Tibial nerve (tissue), 4 donors: ENCODE measurements at regions not wholly inside any gene's neighbourhood (a gene's known extent, or its start where the extent isn't known, plus 50 kb on each side); places are given as distances from the start of the nearest gene placed in this dataset.

Experiments
- DNase-seq, 2 donors: peaks; one replicate each; pipeline ENCODE4 v3.0.0-alpha.2; 2019; ENCODE audit warnings: low spot score in 2 of 2
- H3K27ac ChIP-seq, 4 donors: fragments of 200-600 bp; sonication (generic) in 3 of 4; one replicate each; pipeline ENCODE4 v1.5.1; 2017 to 2019; ENCODE audit warnings: mild to moderate bottlenecking in 1 of 4
- H3K27me3 ChIP-seq, 2 donors: fragments of 200-600 bp; sonication (generic) in 1 of 2; one replicate each; pipeline versions ENCODE4 v1.5.1 to v1.6.0; 2017 to 2019
- H3K36me3 ChIP-seq, 3 donors: fragments of 200-600 bp; sonication (generic); one replicate each; pipeline ENCODE4 v1.5.1; 2018 to 2019
- H3K4me1 ChIP-seq, 4 donors: fragments of 200-600 bp; sonication (generic) in 3 of 4; one replicate each; pipeline ENCODE4 v1.5.1; 2017 to 2019
- H3K4me3 ChIP-seq, 4 donors: fragments of 200-600 bp; sonication (generic) in 3 of 4; one replicate each; pipeline ENCODE4 v1.5.1; 2017 to 2019; ENCODE audit warnings: mild to moderate bottlenecking in 1 of 4, moderate library complexity in 1 of 4
- H3K9me3 ChIP-seq, 4 donors: fragments of 200-600 bp; sonication (generic) in 3 of 4; one replicate each; pipeline ENCODE4 v1.5.1; 2017 to 2019
- CTCF ChIP-seq, 5 experiments: fragments of 200-600 bp in 3 of 5; fragments of 450-650 bp in 2 of 5; sonication (generic) in 3 of 5; IDR thresholded peaks; one replicate each; pipeline ENCODE4 v1.5.1; 2016 to 2019; ENCODE audit warnings: antibody characterized with exemption in 5 of 5, mild to moderate bottlenecking in 3 of 5, moderate library complexity in 2 of 5
- EP300 ChIP-seq, 2 donors: sonication (generic); formaldehyde crosslinking; IDR thresholded peaks; one replicate each; pipeline ENCODE4 v1.6.1; 2017; ENCODE audit warnings: antibody characterized with exemption in 2 of 2, mild to moderate bottlenecking in 1 of 2
- POLR2A ChIP-seq, 2 donors: fragments of 450-650 bp; IDR thresholded peaks; one replicate each; pipeline ENCODE4 v1.6.1; 2017; ENCODE audit warnings: antibody characterized with exemption in 2 of 2, mild to moderate bottlenecking in 2 of 2, moderate library complexity in 2 of 2
- WGBS, 2 donors: methylation state at CpG; one replicate each; pipeline ENCODE4 v1.1.5; 2018; 5-methylcytosine and 5-hydroxymethylcytosine counted together

DNA sequence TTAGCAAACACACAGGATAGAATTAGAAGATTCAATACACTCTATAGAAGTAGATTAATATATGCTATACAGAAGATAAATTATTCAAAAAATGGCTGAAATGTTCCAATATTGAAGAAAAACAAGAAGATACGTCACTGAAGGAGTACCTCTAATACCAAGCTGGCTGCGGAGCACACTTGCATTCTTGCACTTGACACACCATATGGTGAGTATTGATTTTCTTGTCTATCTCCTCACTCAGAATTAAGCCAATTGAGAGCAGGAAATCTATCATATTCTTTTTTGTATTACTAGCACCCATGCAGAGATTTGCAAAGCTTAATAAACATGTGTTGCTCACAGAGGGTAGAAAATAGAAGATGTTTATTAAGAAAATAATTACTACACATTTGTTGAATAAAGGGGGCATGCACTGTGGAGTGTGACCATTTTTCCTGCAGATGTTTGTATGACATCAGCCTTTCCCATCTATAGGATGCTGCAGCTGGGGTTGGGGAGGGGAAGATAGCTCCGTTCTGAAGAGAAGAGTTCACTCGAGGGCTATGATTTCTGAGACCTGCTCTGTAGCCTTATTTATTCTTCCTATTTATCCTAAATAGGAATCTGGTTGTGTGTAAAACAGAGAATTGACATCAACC lies 318.1 kb downstream of the HHIPL2 start:
- Histone ChIP-seq H3K4me1 (peaks cover 0 to 7% (median 0%) of the 10 kb centered on the region in 4 donors), H3K4me3 (no peak overlapping the region), H3K27ac (no peak overlapping the region), H3K36me3 (no peaks in the 10 kb centered on the region), H3K9me3 (no peaks in the 10 kb centered on the region), H3K27me3 (no peaks in the 10 kb centered on the region)
- WGBS, 2 donors: 60% methylated on average over 4 of the region's 4 CpGs
- TF ChIP-seq CTCF (IDR thresholded peaks at IDR 0.05): no peak
- TF ChIP-seq EP300 (IDR thresholded peaks at IDR 0.05): no peak
- no peak for TF ChIP-seq POLR2A (IDR thresholded peaks at IDR 0.05)
- DNase-seq: no peak

DNA sequence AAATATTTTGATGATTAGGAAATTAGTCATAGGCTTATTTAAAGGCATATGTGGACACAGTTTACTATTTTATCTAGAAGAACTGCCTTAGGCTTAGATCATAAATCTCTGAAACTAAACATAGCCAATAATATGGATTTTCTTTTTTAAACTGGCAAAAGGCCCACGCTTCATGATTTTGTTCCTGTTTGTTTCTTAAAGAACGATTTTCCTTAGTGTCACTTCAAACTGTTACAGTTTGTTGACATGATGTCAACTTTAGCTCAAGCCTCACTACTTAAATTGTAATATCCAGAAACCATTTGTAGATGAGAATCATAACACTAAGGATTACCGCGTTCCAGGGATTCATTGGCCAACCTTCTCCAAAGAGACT lies 322.6 kb downstream of the HHIPL2 start:
- H3K9me3 ChIP-seq: no peaks in the 10 kb centered on the region
- 75 to 83% methylated on average over 4 of the region's 4 CpGs for WGBS, 2 donors
- no peak overlapping the region for H3K27ac ChIP-seq
- DNase-seq: no peak
- no peak overlapping the region for H3K4me3 ChIP-seq
- TF ChIP-seq CTCF (IDR thresholded peaks at IDR 0.05) (no peak), POLR2A (IDR thresholded peaks at IDR 0.05) (no peak), EP300 (IDR thresholded peaks at IDR 0.05) (no peak)
- H3K27me3 ChIP-seq: no peaks in the 10 kb centered on the region
- H3K36me3 ChIP-seq: no peaks in the 10 kb centered on the region
- peaks cover 0 to 13% (median 0%) of the 10 kb centered on the region in 4 donors for H3K4me1 ChIP-seq

DNA sequence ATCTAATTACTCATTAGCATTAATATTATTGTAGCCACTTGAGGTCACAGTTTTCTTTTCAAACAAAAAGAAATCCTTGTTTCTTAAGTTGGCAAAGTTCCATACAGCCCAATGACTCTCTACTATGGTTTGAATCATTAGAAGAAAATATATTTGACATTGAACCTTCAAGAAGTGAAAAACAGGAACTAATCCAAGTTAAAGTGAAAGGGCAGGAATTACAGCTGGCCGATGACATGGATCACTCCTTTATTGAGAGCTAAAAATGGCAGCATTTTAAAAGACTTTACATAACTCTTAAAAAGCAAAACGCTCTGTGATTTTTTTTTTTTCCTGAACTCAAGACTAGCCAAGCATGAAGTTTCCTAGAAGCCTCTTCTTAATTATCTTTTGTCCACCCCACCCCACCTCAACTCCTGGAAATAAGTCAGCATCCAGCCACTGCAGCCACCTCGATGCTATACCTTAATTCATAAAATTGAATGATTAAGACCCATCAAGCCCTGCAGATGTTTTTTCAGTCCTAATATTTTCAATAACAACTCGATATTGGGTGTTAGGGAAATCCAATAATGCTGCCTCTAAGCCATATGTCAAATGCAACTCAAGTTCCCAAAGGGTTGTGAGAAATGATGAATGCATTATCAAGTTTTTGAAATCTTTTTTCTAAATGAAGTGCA lies 323.1 kb downstream of the HHIPL2 start:
- Histone ChIP-seq H3K27me3 (no peaks in the 10 kb centered on the region), H3K4me1 (peaks cover 0 to 13% (median 0%) of the 10 kb centered on the region in 4 donors), H3K4me3 (no peak overlapping the region), H3K27ac (no peak overlapping the region), H3K9me3 (peaks cover 0 to under 1% (median 0%) of the 10 kb centered on the region in 4 donors), H3K36me3 (no peaks in the 10 kb centered on the region)
- 34 to 35% methylated on average over 4 of the region's 4 CpGs for WGBS, 2 donors
- DNase-seq: no peak
- TF ChIP-seq EP300 (IDR thresholded peaks at IDR 0.05) (no peak), POLR2A (IDR thresholded peaks at IDR 0.05) (no peak), CTCF (IDR thresholded peaks at IDR 0.05) (no peak)

DNA sequence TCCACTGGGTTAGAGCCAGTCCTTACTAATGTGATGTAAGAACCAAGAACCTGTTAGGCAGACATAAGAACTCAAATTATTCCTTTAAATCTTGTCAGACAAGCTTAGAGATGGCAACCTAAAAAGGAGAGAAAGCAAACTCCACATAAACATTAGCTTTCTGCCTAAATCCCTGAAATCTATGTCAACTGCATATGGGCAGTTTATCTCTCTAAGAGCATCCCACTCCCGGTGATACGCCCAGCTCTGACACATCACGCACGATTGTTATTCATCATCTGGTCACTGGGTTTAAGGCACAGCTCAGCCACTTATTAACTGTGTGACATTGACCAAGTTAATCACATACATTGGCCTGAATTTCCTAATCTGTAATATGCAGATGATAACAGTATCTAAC lies 323.7 kb downstream of the HHIPL2 start:
- no peak overlapping the region for H3K4me3 ChIP-seq
- H3K9me3 ChIP-seq: peaks cover 0 to 6% (median 0%) of the 10 kb centered on the region in 4 donors
- peaks cover 0 to 13% (median 0%) of the 10 kb centered on the region in 4 donors for H3K4me1 ChIP-seq
- 65 to 68% methylated on average over 4 of the region's 4 CpGs for WGBS, 2 donors
- H3K27ac ChIP-seq: no peak overlapping the region
- TF ChIP-seq CTCF (IDR thresholded peaks at IDR 0.05): no peak
- no peak for TF ChIP-seq POLR2A (IDR thresholded peaks at IDR 0.05)
- no peak for TF ChIP-seq EP300 (IDR thresholded peaks at IDR 0.05)
- H3K27me3 ChIP-seq: no peaks in the 10 kb centered on the region
- H3K36me3 ChIP-seq: no peaks in the 10 kb centered on the region
- DNase-seq: no peak

DNA sequence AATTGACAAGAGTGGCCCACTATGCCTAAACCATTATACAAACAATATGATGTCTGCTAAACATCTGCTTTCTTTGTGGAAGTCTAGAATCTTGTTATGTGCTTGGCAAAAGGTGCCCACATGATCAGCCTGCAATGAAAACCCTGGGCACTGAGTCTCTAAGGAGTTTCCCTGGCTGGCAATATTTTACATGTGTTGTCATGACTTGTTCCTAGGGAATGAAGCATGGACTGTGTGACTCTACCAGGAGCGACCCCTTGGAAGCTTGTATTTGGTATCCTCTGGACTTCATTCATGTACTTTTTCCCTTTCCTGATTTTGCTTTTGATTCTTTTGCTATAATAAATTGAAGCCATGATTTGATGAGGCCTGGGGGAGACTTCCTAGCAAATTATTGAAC lies 324.9 kb downstream of the HHIPL2 start:
- DNase-seq: no peak
- WGBS, 2 donors: 76 to 87% methylated on average over 1 of the region's 1 CpG

More for the DNA sequence above, 324.9 kb downstream of the HHIPL2 start:
- TF ChIP-seq POLR2A (IDR thresholded peaks at IDR 0.05) (no peak), CTCF (IDR thresholded peaks at IDR 0.05) (no peak), EP300 (IDR thresholded peaks at IDR 0.05) (no peak)
- Histone ChIP-seq H3K36me3 (no peaks in the 10 kb centered on the region), H3K4me3 (no peak overlapping the region), H3K9me3 (peaks cover 0 to 8% (median 0%) of the 10 kb centered on the region in 4 donors), H3K27me3 (no peaks in the 10 kb centered on the region), H3K27ac (no peak overlapping the region), H3K4me1 (peaks cover 0 to 13% (median 0%) of the 10 kb centered on the region in 4 donors)
